ENCODE measurements at regions not wholly inside any gene's neighbourhood (a gene's known extent, or its start where the extent isn't known, plus 50 kb on each side); places are given as distances from the start of the nearest gene placed in this dataset.

DNA sequence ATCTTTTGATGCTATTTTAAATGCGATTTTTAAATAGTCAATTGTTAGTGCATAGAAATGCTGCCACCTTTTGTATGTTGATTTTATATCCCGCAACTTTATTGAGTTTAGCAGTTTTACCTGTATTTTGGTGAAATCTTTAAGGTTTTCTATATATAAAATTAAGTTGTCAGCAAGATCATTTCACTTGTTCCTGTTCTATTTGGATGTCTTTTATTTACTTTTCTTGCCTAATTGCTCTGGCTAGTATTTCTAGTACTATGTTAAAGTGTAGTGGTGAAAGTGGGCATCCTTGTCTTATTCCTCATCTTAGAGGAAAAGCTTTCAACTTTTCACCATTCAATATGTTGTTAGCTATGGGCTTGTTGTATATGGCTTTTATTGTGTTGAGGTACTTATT, 813.3 kb upstream of the CELF2 start:
- H2BK15ac ChIP-seq (ENCODE audit: low read length) = no peak overlapping the region
- no peaks in the 10 kb centered on the region for H3K4me1 ChIP-seq (ENCODE audit: control insufficient read depth in 2 of 2, insufficient read depth in 1 of 2, low read depth in 1 of 2, low read length in 2 of 2)
- H3K4me3 ChIP-seq (ENCODE audit: low read length in 2 of 2) = no peak overlapping the region
- WGBS, 2 donors (ENCODE audit: extremely low coverage in 2 of 2, insufficient read length in 2 of 2, insufficient replicate concordance in 1 of 2) = no CpG with 5 or more reads among the region's 2 CpGs
- H3K36me3 ChIP-seq (replicated peaks in 1 of 2; ENCODE audit: control insufficient read depth in 2 of 2, insufficient read depth in 2 of 2, low read length in 2 of 2) = no peaks in the 10 kb centered on the region
- no peak overlapping the region for H2AK5ac ChIP-seq (ENCODE audit: low read depth, low read length)
- no peak overlapping the region for H4K8ac ChIP-seq (ENCODE audit: low read depth, low read length)
- no peak overlapping the region for H3K9ac ChIP-seq (ENCODE audit: low read depth, low read length, poor library complexity)
- H3K18ac ChIP-seq (ENCODE audit: low read length) = no peak overlapping the region
- no peak for DNase-seq (ENCODE audit: low spot score)
- no peak overlapping the region for H2BK12ac ChIP-seq (ENCODE audit: low read length)
- no peaks in the 10 kb centered on the region for H3K27me3 ChIP-seq (ENCODE audit: control insufficient read depth in 3 of 3, insufficient read depth in 3 of 3, low read depth in 1 of 3, low read length in 3 of 3)
- no peak overlapping the region for H3K4ac ChIP-seq (ENCODE audit: low read length)
- H2BK120ac ChIP-seq (ENCODE audit: low read depth, low read length) = no peak overlapping the region
- H2BK5ac ChIP-seq (ENCODE audit: low read length) = no peak overlapping the region
- no peak overlapping the region for H3K14ac ChIP-seq (ENCODE audit: low read length)
- H3K27ac ChIP-seq (replicated peaks; ENCODE audit: low read length) = no peak overlapping the region
- H4K91ac ChIP-seq (ENCODE audit: low read depth, low read length, poor library complexity) = no peak overlapping the region
- H3K9me3 ChIP-seq (replicated peaks in 1 of 2; ENCODE audit: control insufficient read depth in 2 of 2, insufficient read depth in 1 of 2, low read depth in 1 of 2, low read length in 2 of 2) = no peaks in the 10 kb centered on the region
- H3K23ac ChIP-seq (ENCODE audit: low read depth, low read length, poor library complexity) = no peak overlapping the region
- no peak overlapping the region for H2AFZ ChIP-seq (ENCODE audit: low read length)
- no peak overlapping the region for H3K4me2 ChIP-seq (ENCODE audit: insufficient read depth, low read length, poor library complexity, severe bottlenecking)
- H3K79me1 ChIP-seq (ENCODE audit: low read depth, low read length) = no peaks in the 10 kb centered on the region

DNA sequence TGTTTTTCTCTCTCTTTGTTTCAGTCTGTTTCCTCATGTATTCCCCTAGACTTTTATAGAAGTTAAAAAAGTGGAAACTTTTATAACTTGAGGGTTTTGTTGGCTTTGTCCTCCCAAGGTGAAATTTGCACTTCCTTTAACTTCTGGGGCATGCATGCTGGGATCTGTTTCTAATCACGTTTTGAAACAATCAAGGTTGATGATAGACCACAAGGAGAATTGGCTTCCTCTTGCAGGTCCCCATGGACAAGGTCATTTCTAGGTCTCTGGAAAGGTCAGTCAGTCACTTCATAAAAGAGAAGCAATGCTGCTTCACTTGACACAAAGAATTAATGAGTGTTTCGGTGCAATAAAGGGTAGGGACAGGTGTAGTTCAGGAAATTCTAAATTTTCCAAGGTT, 811.8 kb upstream of the CELF2 start:
- no peak overlapping the region for H3K27ac ChIP-seq (replicated peaks; ENCODE audit: low read length)
- no peak overlapping the region for H3K4me3 ChIP-seq (ENCODE audit: low read length in 2 of 2)
- H2AK5ac ChIP-seq (ENCODE audit: low read depth, low read length) = no peak overlapping the region
- no peaks in the 10 kb centered on the region for H3K4me1 ChIP-seq (ENCODE audit: control insufficient read depth in 2 of 2, insufficient read depth in 1 of 2, low read depth in 1 of 2, low read length in 2 of 2)
- H3K4me2 ChIP-seq (ENCODE audit: insufficient read depth, low read length, poor library complexity, severe bottlenecking) = no peak overlapping the region
- H2BK120ac ChIP-seq (ENCODE audit: low read depth, low read length) = no peak overlapping the region
- no peak overlapping the region for H2BK12ac ChIP-seq (ENCODE audit: low read length)
- H3K9me3 ChIP-seq (replicated peaks in 1 of 2; ENCODE audit: control insufficient read depth in 2 of 2, insufficient read depth in 1 of 2, low read depth in 1 of 2, low read length in 2 of 2) = no peaks in the 10 kb centered on the region
- H3K4ac ChIP-seq (ENCODE audit: low read length) = no peak overlapping the region
- no peak overlapping the region for H2BK15ac ChIP-seq (ENCODE audit: low read length)
- no peak overlapping the region for H4K8ac ChIP-seq (ENCODE audit: low read depth, low read length)
- H3K23ac ChIP-seq (ENCODE audit: low read depth, low read length, poor library complexity) = no peak overlapping the region
- no peak overlapping the region for H3K18ac ChIP-seq (ENCODE audit: low read length)
- no peak overlapping the region for H2BK5ac ChIP-seq (ENCODE audit: low read length)
- no peaks in the 10 kb centered on the region for H3K27me3 ChIP-seq (ENCODE audit: control insufficient read depth in 3 of 3, insufficient read depth in 3 of 3, low read depth in 1 of 3, low read length in 3 of 3)
- H3K79me1 ChIP-seq (ENCODE audit: low read depth, low read length) = no peaks in the 10 kb centered on the region
- no peaks in the 10 kb centered on the region for H3K36me3 ChIP-seq (replicated peaks in 1 of 2; ENCODE audit: control insufficient read depth in 2 of 2, insufficient read depth in 2 of 2, low read length in 2 of 2)
- no peak for DNase-seq (ENCODE audit: low spot score)
- H3K14ac ChIP-seq (ENCODE audit: low read length) = no peak overlapping the region
- no CpG with 5 or more reads among the region's 2 CpGs for WGBS, 2 donors (ENCODE audit: extremely low coverage in 2 of 2, insufficient read length in 2 of 2, insufficient replicate concordance in 1 of 2)
- no peak overlapping the region for H4K91ac ChIP-seq (ENCODE audit: low read depth, low read length, poor library complexity)
- H2AFZ ChIP-seq (ENCODE audit: low read length) = no peak overlapping the region
- no peak overlapping the region for H3K9ac ChIP-seq (ENCODE audit: low read depth, low read length, poor library complexity)

DNA sequence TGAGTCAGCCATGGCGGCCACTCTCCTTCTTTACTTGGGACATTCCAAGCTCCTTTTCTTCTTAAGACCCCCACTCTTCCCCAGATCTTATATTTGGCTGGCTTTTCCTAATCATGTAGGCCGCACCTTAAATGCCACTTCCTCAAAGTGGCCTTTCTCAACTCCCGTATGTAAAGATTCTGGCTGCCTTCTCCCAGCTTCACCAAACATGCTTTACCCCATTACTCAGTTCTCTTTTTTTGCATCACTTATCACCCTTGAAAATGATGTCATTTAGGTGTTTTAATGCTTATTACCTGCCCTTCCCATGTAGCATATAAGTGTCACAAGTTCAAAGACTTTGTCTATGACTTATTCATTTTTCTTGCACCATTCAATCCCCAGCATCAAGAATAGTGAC, 810.1 kb upstream of the CELF2 start:
- no peak overlapping the region for H3K18ac ChIP-seq (ENCODE audit: low read length)
- no peaks in the 10 kb centered on the region for H3K27me3 ChIP-seq (ENCODE audit: control insufficient read depth in 3 of 3, insufficient read depth in 3 of 3, low read depth in 1 of 3, low read length in 3 of 3)
- no CpG with 5 or more reads among the region's 3 CpGs for WGBS, 2 donors (ENCODE audit: extremely low coverage in 2 of 2, insufficient read length in 2 of 2, insufficient replicate concordance in 1 of 2)
- H3K36me3 ChIP-seq (replicated peaks in 1 of 2; ENCODE audit: control insufficient read depth in 2 of 2, insufficient read depth in 2 of 2, low read length in 2 of 2) = no peaks in the 10 kb centered on the region
- no peaks in the 10 kb centered on the region for H3K79me1 ChIP-seq (ENCODE audit: low read depth, low read length)
- H2AFZ ChIP-seq (ENCODE audit: low read length) = no peak overlapping the region
- no peak overlapping the region for H3K9ac ChIP-seq (ENCODE audit: low read depth, low read length, poor library complexity)
- DNase-seq (ENCODE audit: low spot score) = no peak
- H4K91ac ChIP-seq (ENCODE audit: low read depth, low read length, poor library complexity) = no peak overlapping the region
- H3K4me3 ChIP-seq (ENCODE audit: low read length in 2 of 2) = no peak overlapping the region
- H3K4ac ChIP-seq (ENCODE audit: low read length) = no peak overlapping the region
- no peak overlapping the region for H2BK120ac ChIP-seq (ENCODE audit: low read depth, low read length)
- no peaks in the 10 kb centered on the region for H3K4me1 ChIP-seq (ENCODE audit: control insufficient read depth in 2 of 2, insufficient read depth in 1 of 2, low read depth in 1 of 2, low read length in 2 of 2)
- no peak overlapping the region for H2BK15ac ChIP-seq (ENCODE audit: low read length)
- H4K8ac ChIP-seq (ENCODE audit: low read depth, low read length) = no peak overlapping the region
- H2AK5ac ChIP-seq (ENCODE audit: low read depth, low read length) = no peak overlapping the region
- H3K9me3 ChIP-seq (replicated peaks in 1 of 2; ENCODE audit: control insufficient read depth in 2 of 2, insufficient read depth in 1 of 2, low read depth in 1 of 2, low read length in 2 of 2) = no peaks in the 10 kb centered on the region
- no peak overlapping the region for H2BK5ac ChIP-seq (ENCODE audit: low read length)
- no peak overlapping the region for H3K4me2 ChIP-seq (ENCODE audit: insufficient read depth, low read length, poor library complexity, severe bottlenecking)
- no peak overlapping the region for H3K23ac ChIP-seq (ENCODE audit: low read depth, low read length, poor library complexity)
- no peak overlapping the region for H3K27ac ChIP-seq (replicated peaks; ENCODE audit: low read length)
- no peak overlapping the region for H2BK12ac ChIP-seq (ENCODE audit: low read length)
- H3K14ac ChIP-seq (ENCODE audit: low read length) = no peak overlapping the region

DNA sequence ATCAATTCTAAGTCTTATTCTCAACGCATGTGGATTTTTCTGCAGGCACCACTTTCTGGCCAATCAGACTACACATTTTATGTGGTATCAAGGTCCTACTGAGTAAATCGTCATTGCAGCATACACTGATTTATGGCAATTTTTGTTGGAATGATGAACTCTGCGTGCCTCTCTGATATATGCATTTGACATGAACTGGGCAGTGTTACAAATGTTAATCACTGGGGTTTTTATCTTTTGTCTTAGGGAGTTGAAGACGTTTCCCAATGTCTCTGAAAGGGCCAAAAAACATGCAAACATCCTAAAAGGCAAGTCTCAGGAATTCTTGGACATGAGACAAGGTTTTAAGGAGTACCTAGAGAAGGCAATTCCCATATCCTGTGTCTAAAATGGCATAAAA, 809.5 kb upstream of the CELF2 start:
- no peak overlapping the region for H3K9ac ChIP-seq (ENCODE audit: low read depth, low read length, poor library complexity)
- no peak overlapping the region for H4K8ac ChIP-seq (ENCODE audit: low read depth, low read length)
- WGBS, 2 donors (ENCODE audit: extremely low coverage in 2 of 2, insufficient read length in 2 of 2, insufficient replicate concordance in 1 of 2) = no CpG with 5 or more reads among the region's 4 CpGs
- H2AFZ ChIP-seq (ENCODE audit: low read length) = no peak overlapping the region
- no peak overlapping the region for H2BK12ac ChIP-seq (ENCODE audit: low read length)
- no peak overlapping the region for H2BK15ac ChIP-seq (ENCODE audit: low read length)
- H3K4me3 ChIP-seq (ENCODE audit: low read length in 2 of 2) = no peak overlapping the region
- no peaks in the 10 kb centered on the region for H3K4me1 ChIP-seq (ENCODE audit: control insufficient read depth in 2 of 2, insufficient read depth in 1 of 2, low read depth in 1 of 2, low read length in 2 of 2)
- no peaks in the 10 kb centered on the region for H3K9me3 ChIP-seq (replicated peaks in 1 of 2; ENCODE audit: control insufficient read depth in 2 of 2, insufficient read depth in 1 of 2, low read depth in 1 of 2, low read length in 2 of 2)
- no peak overlapping the region for H3K23ac ChIP-seq (ENCODE audit: low read depth, low read length, poor library complexity)
- H4K91ac ChIP-seq (ENCODE audit: low read depth, low read length, poor library complexity) = no peak overlapping the region
- no peak for DNase-seq (ENCODE audit: low spot score)
- H3K4ac ChIP-seq (ENCODE audit: low read length) = no peak overlapping the region
- no peak overlapping the region for H3K14ac ChIP-seq (ENCODE audit: low read length)
- H2BK120ac ChIP-seq (ENCODE audit: low read depth, low read length) = no peak overlapping the region
- H3K27me3 ChIP-seq (ENCODE audit: control insufficient read depth in 3 of 3, insufficient read depth in 3 of 3, low read depth in 1 of 3, low read length in 3 of 3) = no peaks in the 10 kb centered on the region
- no peak overlapping the region for H3K27ac ChIP-seq (replicated peaks; ENCODE audit: low read length)
- H3K18ac ChIP-seq (ENCODE audit: low read length) = no peak overlapping the region
- no peaks in the 10 kb centered on the region for H3K79me1 ChIP-seq (ENCODE audit: low read depth, low read length)
- H2BK5ac ChIP-seq (ENCODE audit: low read length) = no peak overlapping the region
- no peak overlapping the region for H2AK5ac ChIP-seq (ENCODE audit: low read depth, low read length)
- H3K36me3 ChIP-seq (replicated peaks in 1 of 2; ENCODE audit: control insufficient read depth in 2 of 2, insufficient read depth in 2 of 2, low read length in 2 of 2) = no peaks in the 10 kb centered on the region
- H3K4me2 ChIP-seq (ENCODE audit: insufficient read depth, low read length, poor library complexity, severe bottlenecking) = no peak overlapping the region

All from neuronal stem cell (in vitro differentiated cells).